ENCODE measurements at regions not wholly inside any gene's neighbourhood (a gene's known extent, or its start where the extent isn't known, plus 50 kb on each side); places are given as distances from the start of the nearest gene placed in this dataset.
"Not testable (repeated sequence)": the region's sequence is repeated elsewhere in the genome, so short reads cannot be mapped to it uniquely, and the experiment has no call there.

- DNase-seq, result no peak
Measured at GRCh38 chr16:72501739-72502593, 330.0 kb upstream of the PMFBP1 start.

GRCh38 chr16:72500545-72500944 is 328.6 kb upstream of the PMFBP1 start:
- DNase-seq, result no peak

DNA sequence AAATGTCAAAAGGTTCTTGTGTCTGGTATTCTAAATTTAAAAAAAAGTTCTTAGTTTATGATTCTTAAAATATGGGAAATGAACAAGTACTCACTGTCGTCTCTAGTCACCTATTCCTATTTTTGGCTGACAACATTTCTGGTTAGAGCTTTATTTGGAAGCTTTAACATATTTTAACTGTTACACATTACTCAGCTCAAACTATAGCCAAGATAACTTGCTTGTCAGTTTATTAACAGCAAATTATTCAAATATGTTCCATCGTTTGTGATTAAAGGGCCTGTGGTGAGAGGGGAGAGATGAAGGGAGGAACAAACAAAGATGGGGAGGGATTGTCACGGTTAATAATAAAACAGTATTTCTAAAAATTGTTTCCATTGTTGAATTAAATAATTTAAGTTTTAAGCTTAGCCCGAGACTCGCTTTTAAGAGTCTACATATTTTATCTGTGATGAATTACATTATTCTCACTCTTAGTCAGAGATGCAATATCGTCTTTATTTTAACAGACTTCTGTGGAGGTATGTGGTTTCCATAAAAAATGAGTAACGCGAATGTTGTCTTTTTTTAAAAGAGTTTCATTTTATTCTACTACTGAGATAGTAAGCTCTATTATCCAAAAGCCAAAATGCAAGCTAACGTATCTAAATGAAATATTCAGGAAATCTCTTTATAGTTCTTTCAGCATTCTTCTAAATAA is 321.9 kb upstream of the PMFBP1 start:
- DNase-seq, result no peak

GRCh38 chr16:72487283-72487682 is 315.3 kb upstream of the PMFBP1 start:
- DNase-seq, result no peak

GRCh38 chr16:72482695-72483094 is 310.7 kb upstream of the PMFBP1 start:
- no peak for DNase-seq

- no peak for DNase-seq
Measured at GRCh38 chr16:72481419-72481818, 309.5 kb upstream of the PMFBP1 start.

- no peak for DNase-seq
Measured at GRCh38 chr16:72480911-72481310, 309.0 kb upstream of the PMFBP1 start.

DNA sequence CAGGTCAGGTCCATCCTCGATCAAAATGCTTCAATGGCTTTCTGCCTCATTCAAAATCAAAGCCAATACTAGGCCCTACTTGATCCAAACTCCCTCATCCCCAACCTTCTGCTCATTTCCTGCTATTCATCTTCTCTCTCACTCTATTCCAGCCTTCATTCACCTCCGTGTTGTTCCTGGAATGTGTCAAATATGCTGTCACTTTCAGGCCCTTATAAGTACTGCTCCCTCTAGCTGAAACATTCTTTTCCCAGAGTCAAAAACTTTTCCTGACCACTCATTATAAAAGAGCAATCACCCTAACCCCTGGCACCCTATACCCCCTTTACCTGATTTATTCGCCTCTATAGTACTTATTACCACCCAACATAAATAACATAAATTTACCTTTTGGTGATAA is 303.7 kb upstream of the PMFBP1 start:
- DNase-seq, result no peak

DNA sequence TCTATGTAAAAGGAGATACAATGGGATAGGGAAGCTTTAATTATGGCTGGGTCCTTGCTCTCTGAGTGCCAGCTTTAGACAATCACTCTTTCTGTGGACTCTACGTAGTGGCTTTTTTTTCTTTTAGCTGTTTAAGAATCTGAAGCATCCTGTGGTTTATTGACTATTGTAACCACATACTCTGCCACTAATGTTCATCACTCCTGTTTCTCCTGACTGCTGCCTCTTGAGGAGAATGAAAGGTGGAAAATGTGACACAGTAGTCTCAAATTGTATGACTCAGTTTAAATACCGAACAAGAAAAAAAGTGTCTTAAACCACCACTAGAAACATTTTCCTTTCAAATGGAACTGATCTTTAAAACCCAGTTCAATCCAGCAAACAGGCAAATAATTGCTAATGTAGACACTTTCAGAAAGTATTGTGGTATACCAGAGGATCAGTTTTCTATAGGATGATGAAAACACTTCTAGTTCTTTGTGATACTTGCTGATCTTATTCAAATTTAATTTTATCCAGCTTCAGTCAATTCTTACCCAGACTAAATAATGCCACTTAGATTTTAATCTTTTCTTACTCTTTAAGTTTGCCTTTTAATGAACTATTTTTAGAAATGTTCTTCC is 302.7 kb upstream of the PMFBP1 start:
- DNase-seq, result no peak

DNA sequence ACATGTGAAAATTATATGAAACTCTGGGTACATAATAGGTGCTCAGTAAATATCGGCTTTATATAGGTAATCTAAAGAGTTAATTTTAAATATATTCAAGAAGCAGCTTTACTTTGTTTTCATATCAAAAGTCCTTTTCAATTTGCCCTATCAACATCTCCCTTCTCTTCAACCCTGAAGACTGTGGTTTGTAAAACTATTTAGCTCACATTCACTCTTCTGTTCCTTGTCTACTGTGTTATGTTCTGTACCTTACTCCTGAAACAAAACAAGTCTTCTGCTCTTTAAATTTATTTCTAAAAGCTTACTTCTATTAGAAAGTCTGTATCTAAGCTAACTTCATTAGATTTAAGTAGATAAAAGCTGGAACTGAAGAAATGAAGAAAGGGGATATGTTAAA is 301.7 kb upstream of the PMFBP1 start:
- DNase-seq, result no peak

DNA sequence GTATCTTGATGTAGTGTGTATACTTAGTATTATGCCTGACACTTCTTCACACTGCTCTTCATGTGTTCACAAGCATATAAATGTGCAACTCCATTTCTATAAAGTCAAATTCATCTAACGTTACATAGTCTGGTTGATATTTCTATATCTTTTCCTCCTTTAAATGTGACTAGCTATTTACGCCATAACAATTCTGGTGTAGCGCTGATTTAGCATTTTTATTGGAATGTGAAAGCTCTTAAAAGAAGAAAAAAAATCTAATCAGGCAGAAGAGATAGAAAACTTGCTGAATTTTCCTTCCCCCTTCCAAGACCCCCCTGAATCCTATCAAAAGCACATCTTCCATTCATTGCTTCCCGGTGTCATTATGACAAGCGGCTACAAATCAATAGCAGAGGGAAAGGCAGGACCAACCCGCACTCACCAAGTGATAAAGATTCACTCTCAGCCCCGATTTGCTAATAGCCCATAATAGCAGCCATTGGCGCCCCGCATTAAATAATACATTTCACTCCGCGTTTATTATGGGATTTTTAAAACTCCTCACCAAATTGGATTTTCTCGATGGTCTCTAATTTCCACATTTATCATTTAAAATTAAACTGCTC is 299.5 kb upstream of the PMFBP1 start:
- DNase-seq, result no peak

GRCh38 chr16:72470541-72470940 is 298.6 kb upstream of the PMFBP1 start:
- DNase-seq, result no peak

- no peak for DNase-seq
Measured at GRCh38 chr16:72469932-72470331, 298.0 kb upstream of the PMFBP1 start.

GRCh38 chr16:72468582-72468981 is 296.6 kb upstream of the PMFBP1 start:
- no peak for DNase-seq

GRCh38 chr16:72467157-72467759 is 295.3 kb upstream of the PMFBP1 start:
- no peak for DNase-seq

- no peak for DNase-seq
Measured at GRCh38 chr16:72464597-72465368, 292.8 kb upstream of the PMFBP1 start.

DNA sequence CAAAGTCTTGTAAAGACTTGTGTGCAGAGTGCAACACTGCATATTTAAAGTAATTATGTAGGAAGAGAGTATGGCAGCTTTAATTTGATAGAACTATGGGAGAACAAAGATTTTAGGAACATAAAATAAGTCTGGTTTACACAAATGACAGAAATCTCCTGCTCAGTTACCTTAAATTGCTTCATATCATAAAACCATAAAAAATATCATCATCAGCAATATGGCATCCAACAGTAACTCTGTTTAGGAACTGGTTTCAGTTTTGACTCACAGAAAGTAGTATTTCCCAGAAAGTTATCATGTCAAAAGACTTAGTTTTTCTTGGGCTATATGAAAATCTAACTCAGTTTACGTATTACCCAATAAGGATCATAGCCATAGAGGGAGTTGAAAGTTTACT is 292.1 kb upstream of the PMFBP1 start:
- DNase-seq, result no peak

GRCh38 chr16:72458035-72458434 is 286.1 kb upstream of the PMFBP1 start:
- DNase-seq, result no peak

DNA sequence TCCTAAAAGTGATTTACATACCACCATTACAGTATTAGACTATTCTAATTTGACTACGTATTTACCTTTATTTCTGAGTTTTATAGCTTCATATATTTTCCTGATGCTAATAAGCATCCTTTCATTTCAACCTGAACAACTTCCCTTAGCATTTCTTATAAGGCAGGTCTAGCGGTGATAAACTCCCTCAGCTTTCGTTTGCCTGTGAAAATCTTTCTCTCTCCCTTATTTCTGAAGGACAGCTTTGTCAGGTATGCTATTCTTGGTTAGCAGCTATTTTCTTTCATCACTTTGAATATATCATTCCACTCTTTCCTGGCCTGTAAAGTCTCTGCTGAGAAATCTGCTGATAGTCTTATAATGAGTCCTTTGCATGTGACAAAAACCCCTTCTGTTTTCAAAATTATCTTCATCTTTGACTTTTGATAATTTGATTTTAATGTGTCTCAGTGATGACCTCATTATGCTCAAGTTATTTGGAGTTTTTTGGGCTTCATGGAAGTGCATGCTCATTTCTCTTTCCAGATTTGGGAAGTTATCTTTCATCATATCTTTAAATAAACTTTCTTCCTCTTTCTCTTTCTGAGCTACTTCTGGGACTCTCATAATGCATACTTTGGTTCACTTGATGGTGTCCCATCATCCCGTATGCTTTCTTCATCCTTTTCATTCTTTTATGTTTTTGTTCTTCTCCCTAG is 285.4 kb upstream of the PMFBP1 start:
- no peak for DNase-seq

GRCh38 chr16:72455743-72456659 is 284.0 kb upstream of the PMFBP1 start:
- no peak for DNase-seq

DNA sequence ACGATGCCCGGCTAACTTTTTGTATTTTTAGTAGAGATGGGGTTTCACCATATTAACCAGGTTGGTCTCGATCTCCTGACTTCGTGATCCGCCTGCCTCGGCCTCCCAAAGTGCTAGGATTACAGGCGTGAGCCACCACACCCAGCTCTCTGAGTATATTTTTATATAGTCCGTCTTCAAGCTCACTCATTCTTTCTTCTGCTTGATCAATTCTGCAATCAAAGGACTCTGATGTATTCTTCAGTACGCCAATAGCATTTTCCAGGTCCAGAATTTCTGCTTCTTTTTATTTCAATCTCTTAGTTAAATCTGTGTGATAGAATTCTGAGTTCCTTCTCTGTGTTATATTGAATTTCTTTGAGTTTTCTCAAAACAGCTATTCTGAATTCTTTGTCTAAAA is 281.9 kb upstream of the PMFBP1 start:
- not testable (repeated sequence) for DNase-seq
